Activated CD4-positive, alpha-beta T cell treated with anti-CD3 and anti-CD28 coated beads, Interleukin-2, amount 10 ng/mL, durations not matched to agents 24 days and 14 days (primary cell): ENCODE measurements at regions not wholly inside any gene's neighbourhood (a gene's known extent, or its start where the extent isn't known, plus 50 kb on each side); places are given as distances from the start of the nearest gene placed in this dataset.
"Not testable (repeated sequence)": the region's sequence is repeated elsewhere in the genome, so short reads cannot be mapped to it uniquely, and the experiment has no call there.

Source experiments
- DNase-seq: peaks from one replicate; pipeline ENCODE4 v3.0.0; 2022
- H3K27ac Mint-ChIP-seq: one replicate; pipeline ENCODE4 v1.8.0; 2022; ENCODE audit warnings: mild to moderate bottlenecking, mixed read lengths
- H3K27me3 Mint-ChIP-seq: one replicate; pipeline ENCODE4 v1.8.0; 2022; ENCODE audit warnings: mixed read lengths
- H3K36me3 Mint-ChIP-seq: one replicate; pipeline ENCODE4 v1.8.0; 2022; ENCODE audit warnings: low read depth, mild to moderate bottlenecking, mixed read lengths
- H3K4me1 Mint-ChIP-seq: one replicate; pipeline ENCODE4 v1.8.0; 2021; ENCODE audit warnings: mixed read lengths
- H3K4me3 Mint-ChIP-seq: one replicate; pipeline ENCODE4 v1.8.0; 2022; ENCODE audit warnings: mild to moderate bottlenecking, moderate library complexity, mixed read lengths
- H3K9me3 Mint-ChIP-seq: one replicate; pipeline ENCODE4 v1.8.0; 2021; ENCODE audit warnings: mixed read lengths
- intact Hi-C: fragments of 100-400 bp; cut with micrococcal nuclease; formaldehyde crosslinking; loops from one replicate; pipeline ENCODE4 v1.15.1; 2023

DNA sequence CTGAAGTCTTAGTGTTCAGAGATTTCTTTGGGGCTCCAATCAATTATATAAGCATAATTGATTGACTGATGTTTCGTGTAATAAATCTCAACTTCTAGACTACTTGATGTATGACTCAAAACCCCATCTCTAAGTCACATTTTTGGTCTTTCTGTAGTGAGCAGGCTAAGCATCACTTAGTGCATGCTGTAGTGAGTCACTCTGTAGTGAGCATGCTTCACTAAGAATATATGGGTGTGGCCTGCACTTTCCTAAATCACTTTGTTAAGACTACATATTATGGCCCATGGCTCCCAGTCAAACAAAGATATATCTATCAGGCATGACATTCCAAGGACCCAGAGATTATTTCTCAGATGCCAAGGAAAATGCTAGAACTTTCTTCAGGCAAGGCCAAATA, 909.4 kb upstream of the LRFN5 start:
- Mint-ChIP-seq H3K27me3 (no peaks in the 10 kb centered on the region), H3K9me3 (peaks cover 6% of the 10 kb centered on the region), H3K4me1 (no peaks in the 10 kb centered on the region), H3K27ac (no peak overlapping the region), H3K4me3 (no peak overlapping the region), H3K36me3 (no peaks in the 10 kb centered on the region)
- intact Hi-C loops: no loop called here
- no peak for DNase-seq

DNA sequence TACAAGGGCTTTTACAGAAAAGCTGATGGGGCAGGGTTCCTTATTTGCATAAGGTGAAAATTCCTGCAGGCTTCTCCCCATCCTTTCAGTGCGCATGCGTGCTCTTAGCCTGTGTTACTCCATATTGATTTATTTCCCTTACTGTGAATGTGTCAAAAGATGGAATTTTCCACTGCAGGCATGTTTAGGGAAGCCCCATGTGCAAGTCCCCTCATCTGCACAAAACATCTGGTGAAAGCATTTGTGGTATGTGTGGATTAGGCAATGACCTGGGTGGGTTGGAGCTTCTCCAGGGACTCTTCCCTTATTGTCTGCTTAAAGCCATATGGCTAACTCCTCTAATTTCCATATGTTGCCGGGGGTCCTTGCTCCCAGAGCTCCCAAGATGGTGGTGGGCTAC, 912.7 kb upstream of the LRFN5 start:
- Mint-ChIP-seq H3K4me1 (no peaks in the 10 kb centered on the region), H3K36me3 (no peaks in the 10 kb centered on the region), H3K4me3 (no peak overlapping the region), H3K27me3 (no peaks in the 10 kb centered on the region), H3K9me3 (peaks cover 6% of the 10 kb centered on the region), H3K27ac (no peak overlapping the region)
- intact Hi-C loops: no loop called here
- no peak for DNase-seq

DNA sequence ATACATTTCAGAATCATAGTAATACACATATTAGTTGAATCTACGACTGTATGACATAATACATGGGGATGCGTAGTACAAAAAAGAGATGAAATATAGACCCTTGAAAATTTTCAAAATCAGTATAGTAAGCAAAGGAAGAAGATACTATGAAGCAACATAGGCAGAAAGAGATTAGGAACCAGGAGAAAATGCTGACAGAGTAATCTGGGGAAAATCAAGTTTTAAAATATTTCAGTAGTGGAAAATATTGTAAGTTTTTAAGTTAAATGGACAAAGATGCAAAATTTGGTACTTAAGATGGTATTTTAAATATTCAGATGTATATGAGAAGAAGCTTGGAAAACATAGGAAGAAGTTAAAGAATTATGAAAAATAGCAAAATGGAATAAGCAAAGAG, 915.6 kb upstream of the LRFN5 start:
- intact Hi-C loops: no loop called here
- no peak overlapping the region for H3K27ac Mint-ChIP-seq
- H3K36me3 Mint-ChIP-seq: no peaks in the 10 kb centered on the region
- no peak for DNase-seq
- no peaks in the 10 kb centered on the region for H3K4me1 Mint-ChIP-seq
- no peak overlapping the region for H3K4me3 Mint-ChIP-seq
- H3K9me3 Mint-ChIP-seq: peaks cover 6% of the 10 kb centered on the region
- H3K27me3 Mint-ChIP-seq: no peaks in the 10 kb centered on the region

DNA sequence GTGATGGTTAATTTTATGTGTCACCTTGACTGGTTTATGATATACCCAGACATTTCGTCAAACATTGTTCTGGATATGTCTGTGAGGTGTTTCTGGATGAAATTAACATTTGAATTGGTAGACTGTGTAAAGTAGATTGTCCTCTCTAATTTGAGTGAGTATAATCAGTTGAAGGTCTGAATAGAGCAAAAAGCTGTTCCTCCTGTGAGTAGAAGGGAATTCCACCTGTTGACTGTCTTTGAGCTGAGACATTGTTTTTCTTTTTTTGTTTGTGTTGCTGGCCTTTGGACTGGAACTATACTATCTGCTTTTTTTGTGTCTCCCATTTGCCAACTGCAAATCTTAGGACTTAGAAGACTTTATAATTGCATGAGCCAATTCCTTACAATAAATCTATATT, 920.9 kb upstream of the LRFN5 start:
- intact Hi-C loops: no loop called here
- no peak overlapping the region for H3K27ac Mint-ChIP-seq
- no peaks in the 10 kb centered on the region for H3K27me3 Mint-ChIP-seq
- H3K9me3 Mint-ChIP-seq: peaks cover 4% of the 10 kb centered on the region
- no peaks in the 10 kb centered on the region for H3K36me3 Mint-ChIP-seq
- DNase-seq: no peak
- no peaks in the 10 kb centered on the region for H3K4me1 Mint-ChIP-seq
- no peak overlapping the region for H3K4me3 Mint-ChIP-seq

DNA sequence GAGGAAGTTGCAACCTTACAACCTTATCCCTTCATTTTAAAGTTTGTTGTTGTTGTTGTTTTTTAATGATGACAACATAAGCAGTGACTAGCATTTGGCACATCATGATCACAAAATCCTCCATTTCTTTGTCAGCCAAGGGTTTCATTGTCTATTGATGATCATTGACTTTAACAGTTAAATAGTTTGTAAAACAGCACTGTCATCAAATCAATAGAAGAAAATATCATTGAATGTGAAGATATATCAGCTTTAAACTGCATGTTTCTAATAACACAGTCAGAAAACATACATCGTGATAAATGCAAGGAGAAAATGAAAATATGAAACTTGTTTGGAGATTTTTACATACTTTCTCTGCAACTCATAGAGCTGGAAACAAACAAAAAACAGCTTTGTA, 922.3 kb upstream of the LRFN5 start:
- H3K27ac Mint-ChIP-seq: no peak overlapping the region
- intact Hi-C loops: no loop called here
- H3K9me3 Mint-ChIP-seq: peaks cover 4% of the 10 kb centered on the region
- no peaks in the 10 kb centered on the region for H3K27me3 Mint-ChIP-seq
- H3K4me3 Mint-ChIP-seq: no peak overlapping the region
- no peaks in the 10 kb centered on the region for H3K36me3 Mint-ChIP-seq
- DNase-seq: no peak
- H3K4me1 Mint-ChIP-seq: no peaks in the 10 kb centered on the region

DNA sequence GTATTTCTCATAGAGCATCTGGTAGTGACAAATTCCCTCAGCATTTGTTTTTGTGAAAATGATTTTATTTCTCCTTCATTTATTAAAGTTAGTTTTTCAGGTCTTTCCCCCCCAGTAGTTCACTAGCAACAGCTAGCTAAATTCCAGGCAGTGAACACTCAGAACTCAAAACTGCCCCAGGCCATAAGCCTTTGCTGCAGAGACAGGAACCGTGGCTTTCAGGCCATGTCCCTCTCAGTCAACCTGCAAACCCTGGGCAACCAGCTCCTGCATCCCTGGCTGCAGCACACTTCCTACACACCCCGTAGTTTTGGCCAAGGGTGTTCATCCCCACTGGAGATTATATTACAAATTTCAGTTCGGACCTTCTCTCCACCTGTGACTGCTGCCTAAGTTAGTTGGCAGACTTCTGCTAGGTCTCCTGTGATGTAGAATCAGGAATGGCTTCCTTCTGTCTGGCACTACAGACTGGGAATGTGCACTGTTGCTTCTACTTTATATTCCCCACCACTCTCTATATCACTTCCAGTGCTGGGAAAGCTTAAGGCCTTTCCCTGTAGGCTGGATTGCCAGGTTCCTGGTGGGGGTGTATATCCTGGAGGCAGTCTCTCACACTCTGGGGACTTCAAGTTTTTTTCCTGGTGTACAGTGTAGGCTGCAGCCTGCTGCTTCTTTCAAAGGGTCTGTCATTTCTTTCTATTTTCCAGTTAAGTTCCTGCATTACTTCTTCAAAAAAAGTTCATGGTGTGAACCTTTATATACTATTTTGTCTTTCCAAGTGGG, 924.4 kb upstream of the LRFN5 start:
- Mint-ChIP-seq H3K4me3 (no peak overlapping the region), H3K36me3 (no peaks in the 10 kb centered on the region), H3K27me3 (no peaks in the 10 kb centered on the region), H3K4me1 (no peaks in the 10 kb centered on the region), H3K27ac (no peak overlapping the region), H3K9me3 (peaks cover 4% of the 10 kb centered on the region)
- no peak for DNase-seq
- intact Hi-C loops: no loop called here

DNA sequence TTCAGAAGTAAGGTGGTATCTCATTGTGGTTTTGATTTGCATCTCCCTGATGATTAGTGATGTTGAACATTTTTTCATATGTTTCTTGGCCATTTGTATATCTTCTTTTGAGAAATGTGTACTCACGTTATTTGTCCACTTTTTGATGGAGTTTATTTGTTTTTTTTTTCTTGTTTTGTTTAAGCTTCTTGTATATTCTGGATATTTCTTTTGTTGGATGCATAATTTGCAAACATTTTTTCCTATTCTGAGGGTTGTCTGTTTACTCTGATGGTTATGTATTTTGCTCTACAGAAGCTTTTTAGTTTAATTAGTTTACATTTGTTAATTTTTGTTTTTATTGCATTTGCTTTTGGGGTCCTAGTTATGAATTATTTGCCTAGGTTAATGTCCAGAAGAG, 927.4 kb upstream of the LRFN5 start:
- Mint-ChIP-seq H3K36me3 (no peaks in the 10 kb centered on the region), H3K4me3 (no peak overlapping the region), H3K27me3 (no peaks in the 10 kb centered on the region), H3K4me1 (no peaks in the 10 kb centered on the region), H3K27ac (no peak overlapping the region), H3K9me3 (no peaks in the 10 kb centered on the region)
- DNase-seq: no peak
- intact Hi-C loops: no loop called here

DNA sequence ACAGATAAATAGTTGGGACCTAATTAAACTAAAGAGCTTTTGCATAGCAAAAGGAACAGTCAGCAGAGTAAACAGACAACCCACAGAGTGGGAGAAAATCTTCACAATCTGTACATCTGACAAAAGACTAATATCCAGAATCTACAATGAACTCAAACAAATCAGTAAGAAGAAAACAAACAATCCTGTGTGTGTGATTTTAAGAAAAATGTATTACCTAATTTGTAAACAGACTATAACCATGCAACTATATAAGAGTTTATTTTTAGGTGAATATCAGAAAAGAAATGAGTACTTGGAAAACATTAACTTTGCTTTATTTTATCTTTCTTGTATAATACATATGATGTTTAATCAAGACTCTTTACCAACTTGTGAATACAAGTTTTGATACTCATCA, 929.5 kb upstream of the LRFN5 start:
- H3K4me1 Mint-ChIP-seq, H3K36me3 Mint-ChIP-seq, H3K27me3 Mint-ChIP-seq, DNase-seq, H3K9me3 Mint-ChIP-seq, H3K27ac Mint-ChIP-seq, H3K4me3 Mint-ChIP-seq, intact Hi-C loops: not testable (repeated sequence)

DNA sequence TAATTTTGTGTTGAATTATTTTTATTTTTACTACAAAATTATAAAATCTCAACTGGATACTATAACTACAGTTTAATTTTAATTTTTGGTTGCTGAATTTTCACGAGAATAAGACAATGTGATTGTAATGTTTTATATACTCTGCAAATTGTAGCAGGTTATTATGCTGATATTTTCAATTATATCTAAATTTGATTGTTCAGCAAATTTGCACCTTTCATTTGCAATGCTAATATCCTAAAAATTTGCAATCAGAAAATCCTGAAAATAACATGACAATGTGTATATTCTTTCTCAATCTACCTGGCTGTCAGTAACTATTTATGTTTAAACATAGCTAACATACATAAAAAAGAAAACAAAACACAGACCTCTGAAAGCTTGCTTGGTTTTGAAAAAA, 932.2 kb upstream of the LRFN5 start:
- H3K9me3 Mint-ChIP-seq: no peaks in the 10 kb centered on the region
- intact Hi-C loops: no loop called here
- no peak for DNase-seq
- H3K27me3 Mint-ChIP-seq: no peaks in the 10 kb centered on the region
- no peaks in the 10 kb centered on the region for H3K4me1 Mint-ChIP-seq
- no peak overlapping the region for H3K4me3 Mint-ChIP-seq
- no peaks in the 10 kb centered on the region for H3K36me3 Mint-ChIP-seq
- no peak overlapping the region for H3K27ac Mint-ChIP-seq

DNA sequence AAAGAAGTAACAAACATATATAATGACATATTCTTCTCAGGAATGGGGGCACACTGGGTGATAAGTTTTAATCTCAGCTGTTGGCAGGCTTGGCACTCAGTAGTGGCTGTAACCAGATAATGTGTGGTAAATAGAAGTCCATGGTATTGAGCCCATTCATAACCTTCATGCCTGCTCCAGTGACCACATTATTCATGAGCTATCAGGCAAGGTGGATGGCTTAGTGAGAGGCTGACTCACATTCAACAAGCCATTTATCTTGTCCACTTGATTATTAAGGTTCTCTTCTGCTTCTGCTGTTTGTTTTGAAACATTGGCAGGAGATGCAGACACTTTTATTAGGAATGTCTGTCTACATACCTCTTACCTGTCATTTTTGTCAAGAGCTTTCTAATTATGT, 950.4 kb upstream of the LRFN5 start:
- Mint-ChIP-seq H3K4me1 (no peaks in the 10 kb centered on the region), H3K27me3 (no peaks in the 10 kb centered on the region), H3K36me3 (no peaks in the 10 kb centered on the region), H3K9me3 (no peaks in the 10 kb centered on the region), H3K4me3 (no peak overlapping the region), H3K27ac (no peak overlapping the region)
- no peak for DNase-seq
- intact Hi-C loops: no loop called here

DNA sequence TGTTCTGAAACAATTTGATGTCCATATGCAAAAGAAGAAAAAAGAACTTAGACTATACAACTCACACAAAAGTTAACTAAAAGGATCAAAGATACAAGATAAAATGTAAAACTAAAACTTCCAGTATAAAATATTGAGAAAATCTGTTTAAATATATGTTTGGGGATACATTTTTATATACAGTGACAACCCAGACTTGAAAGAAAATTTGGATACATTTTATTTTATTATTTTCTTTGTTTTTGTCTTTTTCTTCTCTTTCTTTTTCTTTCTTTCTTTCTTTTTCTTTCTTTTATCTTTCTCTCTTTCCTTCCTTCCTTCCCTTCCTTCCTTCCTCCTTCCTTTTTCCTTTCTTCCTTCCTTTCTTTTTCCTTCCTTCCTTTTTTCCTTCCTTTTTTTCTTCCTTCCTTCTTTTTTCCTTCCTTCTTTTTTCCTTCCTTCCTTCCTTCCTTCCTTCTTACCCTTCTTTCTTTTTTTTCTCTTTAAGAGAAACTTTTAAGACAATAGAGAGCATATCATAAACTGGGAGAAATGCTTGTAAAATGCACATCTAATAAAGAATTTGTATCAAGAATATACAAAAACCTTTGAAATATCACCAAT, 954.5 kb upstream of the LRFN5 start:
- DNase-seq: no peak
- Mint-ChIP-seq H3K27ac (no peak overlapping the region), H3K4me3 (no peak overlapping the region), H3K4me1 (no peaks in the 10 kb centered on the region), H3K27me3 (no peaks in the 10 kb centered on the region), H3K36me3 (no peaks in the 10 kb centered on the region), H3K9me3 (no peaks in the 10 kb centered on the region)
- intact Hi-C loops: no loop called here

DNA sequence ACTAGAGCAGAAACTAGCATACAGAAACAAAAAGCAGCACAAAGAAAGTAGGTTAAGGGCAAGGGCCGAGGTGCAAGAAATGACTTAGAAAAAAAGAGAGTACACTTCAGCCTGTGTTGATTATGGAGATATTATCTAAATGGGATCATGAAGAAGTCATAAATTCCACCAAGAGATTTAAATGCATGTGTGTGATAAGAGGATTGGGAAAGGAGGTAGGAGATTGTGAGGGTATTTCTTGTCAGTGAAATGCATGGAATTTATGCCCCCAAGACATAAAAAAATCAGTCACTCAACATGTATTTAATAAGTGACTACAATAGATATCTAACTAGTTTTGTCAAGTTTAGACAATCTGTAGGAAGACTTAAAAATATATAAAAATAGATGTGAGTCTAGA, 976.2 kb upstream of the LRFN5 start:
- no peak overlapping the region for H3K4me3 Mint-ChIP-seq
- H3K27ac Mint-ChIP-seq: no peak overlapping the region
- no peaks in the 10 kb centered on the region for H3K36me3 Mint-ChIP-seq
- intact Hi-C loops: no loop called here
- H3K4me1 Mint-ChIP-seq: no peaks in the 10 kb centered on the region
- no peak for DNase-seq
- no peaks in the 10 kb centered on the region for H3K27me3 Mint-ChIP-seq
- H3K9me3 Mint-ChIP-seq: peaks cover 11% of the 10 kb centered on the region

DNA sequence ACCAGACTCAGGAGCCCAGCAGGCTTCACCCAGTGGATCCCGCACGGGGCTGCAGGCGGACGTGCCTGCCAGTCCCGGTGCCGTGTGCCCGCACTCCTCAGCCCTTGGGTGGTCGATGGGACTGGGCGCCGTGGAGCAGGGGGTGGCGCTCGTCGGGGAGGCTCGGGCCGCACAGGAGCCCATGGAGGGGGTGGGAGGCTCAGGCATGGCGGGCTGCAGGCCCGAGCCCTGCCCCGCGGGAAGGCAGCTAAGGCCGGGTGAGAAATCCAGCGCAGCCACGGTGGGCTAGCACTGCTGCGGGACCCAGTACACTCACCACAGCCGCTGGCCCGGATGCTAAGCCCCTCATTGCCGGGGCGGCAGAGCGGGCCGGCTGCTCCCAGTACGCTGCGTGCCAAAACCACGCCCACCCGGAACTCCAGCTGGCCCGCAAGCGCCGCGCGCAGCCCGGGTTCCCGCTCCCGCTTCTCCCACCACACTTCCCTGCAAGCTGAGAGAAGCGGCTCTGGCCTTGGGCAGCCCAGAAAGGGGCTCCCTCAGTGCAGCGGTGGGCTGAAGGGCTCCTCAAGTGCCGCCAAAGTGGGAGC, 977.0 kb upstream of the LRFN5 start:
- H3K4me1 Mint-ChIP-seq, H3K27me3 Mint-ChIP-seq, H3K36me3 Mint-ChIP-seq, intact Hi-C loops, H3K4me3 Mint-ChIP-seq, H3K27ac Mint-ChIP-seq, DNase-seq, H3K9me3 Mint-ChIP-seq: not testable (repeated sequence)

DNA sequence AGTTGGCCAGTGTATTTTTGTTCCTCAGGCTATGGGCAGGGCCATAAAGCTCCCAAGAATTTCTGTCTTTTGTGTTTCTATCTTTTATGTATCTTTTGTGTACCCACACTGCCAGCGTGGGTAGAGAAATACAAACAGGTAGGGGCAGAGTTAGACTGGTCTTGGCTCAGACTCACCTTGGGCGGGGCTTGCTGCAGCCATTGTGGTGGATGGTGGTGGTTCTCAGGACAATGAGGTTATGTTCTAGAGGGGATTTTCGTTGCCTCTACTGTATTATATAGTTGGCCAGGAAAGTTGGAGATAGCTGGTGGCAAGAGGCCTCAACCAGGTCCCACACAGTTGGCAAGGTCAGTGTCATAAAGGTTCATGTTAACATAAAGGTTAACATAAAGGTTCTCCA, 977.5 kb upstream of the LRFN5 start:
- no peak for DNase-seq
- Mint-ChIP-seq H3K4me3 (no peak overlapping the region), H3K27ac (no peak overlapping the region), H3K27me3 (no peaks in the 10 kb centered on the region), H3K36me3 (no peaks in the 10 kb centered on the region), H3K9me3 (peaks cover 3% of the 10 kb centered on the region), H3K4me1 (no peaks in the 10 kb centered on the region)
- intact Hi-C loops: no loop called here

DNA sequence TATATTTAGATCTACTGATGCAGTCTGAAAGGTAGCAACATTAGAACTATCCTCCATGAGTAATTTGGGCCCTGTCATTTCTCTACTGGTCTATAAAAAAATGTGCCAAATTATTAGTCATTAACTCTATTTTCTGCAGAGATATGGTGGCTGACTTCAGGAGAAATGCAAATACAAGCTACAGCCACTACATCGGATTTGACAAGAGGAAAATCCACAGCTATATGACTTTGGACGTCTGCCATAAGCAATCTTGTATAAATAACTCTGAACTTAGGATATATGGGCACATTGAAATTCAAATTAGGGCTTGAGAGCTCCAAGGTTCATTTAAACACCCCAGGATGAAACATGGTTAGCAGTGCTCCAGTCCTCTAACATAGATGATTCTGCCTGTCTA, 983.0 kb upstream of the LRFN5 start:
- no peak overlapping the region for H3K27ac Mint-ChIP-seq
- DNase-seq: no peak
- no peak overlapping the region for H3K4me3 Mint-ChIP-seq
- intact Hi-C loops: no loop called here
- H3K27me3 Mint-ChIP-seq: no peaks in the 10 kb centered on the region
- no peaks in the 10 kb centered on the region for H3K4me1 Mint-ChIP-seq
- H3K9me3 Mint-ChIP-seq: peaks cover under 1% of the 10 kb centered on the region
- H3K36me3 Mint-ChIP-seq: no peaks in the 10 kb centered on the region
